ENCODE measurements at regions not wholly inside any gene's neighbourhood (a gene's known extent, or its start where the extent isn't known, plus 50 kb on each side); places are given as distances from the start of the nearest gene placed in this dataset.

DNA sequence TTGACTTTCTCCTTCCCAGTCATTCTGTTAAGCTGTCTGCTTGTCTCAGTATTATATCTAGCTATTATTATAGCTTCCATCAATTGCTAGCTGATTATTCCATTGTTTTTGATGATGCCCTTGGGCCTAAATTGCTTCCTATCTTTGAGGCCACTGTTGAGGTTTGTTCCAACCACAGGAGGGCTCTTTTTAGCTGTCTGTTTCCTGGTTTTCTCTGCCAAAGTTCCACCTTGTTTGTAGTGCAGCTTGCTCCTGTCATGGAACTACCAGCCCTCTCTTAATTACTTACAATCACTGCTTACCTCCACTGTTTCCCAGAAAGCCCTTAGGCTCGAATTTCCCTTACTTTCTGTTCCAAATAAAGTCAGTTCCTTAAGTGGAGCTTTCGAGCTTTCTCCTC, 118.7 kb upstream of the SEC61G start:
- Mint-ChIP-seq H3K4me1 (peaks cover 6% of the 10 kb centered on the region), H3K9me3 (peaks cover 2% of the 10 kb centered on the region), H3K27me3 (ENCODE audit: insufficient read depth, low read depth) (peaks cover 2% of the 10 kb centered on the region), H3K4me3 (no peak overlapping the region), H3K27ac (no peak overlapping the region), H3K36me3 (no peaks in the 10 kb centered on the region)
- DNase-seq (ENCODE audit: low spot score) = no peak
- no peaks in the 10 kb centered on the region for H3K4me1 ChIP-seq
- H4K20me1 ChIP-seq (ENCODE audit: low read depth) = no peaks in the 10 kb centered on the region
- H3K4me3 ChIP-seq = no peak overlapping the region
- H3K27me3 ChIP-seq = no peaks in the 10 kb centered on the region
- no peak overlapping the region for H3K9ac ChIP-seq
- no peaks in the 10 kb centered on the region for H3K79me2 ChIP-seq (ENCODE audit: low read depth)
- H3K9me3 ChIP-seq (ENCODE audit: low read depth) = no peaks in the 10 kb centered on the region
- no peak overlapping the region for H3K4me2 ChIP-seq
- no peaks in the 10 kb centered on the region for H3K36me3 ChIP-seq
- H3F3A ChIP-seq (ENCODE audit: low read depth) = no peaks in the 10 kb centered on the region
- TF ChIP-seq EZH2phosphoT487 (IDR thresholded peaks at IDR 0.05) (no peak), EZH2 (IDR thresholded peaks at IDR 0.05) (no peak)
- TF ChIP-seq, protein P1, sequence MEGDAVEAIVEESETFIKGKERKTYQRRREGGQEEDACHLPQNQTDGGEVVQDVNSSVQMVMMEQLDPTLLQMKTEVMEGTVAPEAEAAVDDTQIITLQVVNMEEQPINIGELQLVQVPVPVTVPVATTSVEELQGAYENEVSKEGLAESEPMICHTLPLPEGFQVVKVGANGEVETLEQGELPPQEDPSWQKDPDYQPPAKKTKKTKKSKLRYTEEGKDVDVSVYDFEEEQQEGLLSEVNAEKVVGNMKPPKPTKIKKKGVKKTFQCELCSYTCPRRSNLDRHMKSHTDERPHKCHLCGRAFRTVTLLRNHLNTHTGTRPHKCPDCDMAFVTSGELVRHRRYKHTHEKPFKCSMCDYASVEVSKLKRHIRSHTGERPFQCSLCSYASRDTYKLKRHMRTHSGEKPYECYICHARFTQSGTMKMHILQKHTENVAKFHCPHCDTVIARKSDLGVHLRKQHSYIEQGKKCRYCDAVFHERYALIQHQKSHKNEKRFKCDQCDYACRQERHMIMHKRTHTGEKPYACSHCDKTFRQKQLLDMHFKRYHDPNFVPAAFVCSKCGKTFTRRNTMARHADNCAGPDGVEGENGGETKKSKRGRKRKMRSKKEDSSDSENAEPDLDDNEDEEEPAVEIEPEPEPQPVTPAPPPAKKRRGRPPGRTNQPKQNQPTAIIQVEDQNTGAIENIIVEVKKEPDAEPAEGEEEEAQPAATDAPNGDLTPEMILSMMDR (IDR thresholded peaks at IDR 0.05) = no peak
- H2AFZ ChIP-seq (replicated peaks) = no peak overlapping the region
- H3K27ac ChIP-seq = no peak overlapping the region

DNA sequence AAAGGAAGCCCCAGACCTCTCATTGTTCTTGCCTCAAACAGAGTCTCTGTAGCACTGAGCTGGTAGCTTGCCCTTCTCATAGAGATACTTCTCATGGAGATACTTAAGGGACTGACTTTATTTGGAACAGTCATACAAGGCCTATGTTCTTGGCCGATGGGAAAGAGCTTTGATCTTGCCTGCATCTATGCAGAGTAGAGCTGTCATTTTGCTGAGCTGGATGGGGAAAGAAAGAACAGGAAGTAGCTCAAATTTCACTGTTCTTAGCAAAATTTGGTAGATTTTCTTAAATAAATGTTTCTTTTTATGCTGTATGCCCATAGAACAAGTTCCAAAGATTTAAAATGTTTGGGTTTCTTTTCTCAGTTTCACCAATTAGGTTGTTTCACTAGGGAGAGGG, 119.3 kb upstream of the SEC61G start:
- Histone ChIP-seq H3K4me3 (no peak overlapping the region), H3K9me3 (ENCODE audit: low read depth) (no peaks in the 10 kb centered on the region), H3K36me3 (no peaks in the 10 kb centered on the region), H4K20me1 (ENCODE audit: low read depth) (no peaks in the 10 kb centered on the region), H3K27me3 (no peaks in the 10 kb centered on the region), H3F3A (ENCODE audit: low read depth) (no peaks in the 10 kb centered on the region), H3K4me2 (no peak overlapping the region), H2AFZ (replicated peaks) (no peak overlapping the region), H3K4me1 (no peaks in the 10 kb centered on the region), H3K9ac (no peak overlapping the region), H3K27ac (no peak overlapping the region), H3K79me2 (ENCODE audit: low read depth) (no peaks in the 10 kb centered on the region)
- Mint-ChIP-seq H3K4me1 (peaks cover 6% of the 10 kb centered on the region), H3K9me3 (peaks cover 2% of the 10 kb centered on the region), H3K27ac (no peak overlapping the region), H3K4me3 (no peak overlapping the region), H3K36me3 (no peaks in the 10 kb centered on the region), H3K27me3 (ENCODE audit: insufficient read depth, low read depth) (peaks cover 2% of the 10 kb centered on the region)
- DNase-seq (ENCODE audit: low spot score) = no peak
- no peak for TF ChIP-seq EZH2 (IDR thresholded peaks at IDR 0.05)
- TF ChIP-seq EZH2phosphoT487 (IDR thresholded peaks at IDR 0.05) = no peak
- TF ChIP-seq, protein P1 (IDR thresholded peaks at IDR 0.05) = no peak

DNA sequence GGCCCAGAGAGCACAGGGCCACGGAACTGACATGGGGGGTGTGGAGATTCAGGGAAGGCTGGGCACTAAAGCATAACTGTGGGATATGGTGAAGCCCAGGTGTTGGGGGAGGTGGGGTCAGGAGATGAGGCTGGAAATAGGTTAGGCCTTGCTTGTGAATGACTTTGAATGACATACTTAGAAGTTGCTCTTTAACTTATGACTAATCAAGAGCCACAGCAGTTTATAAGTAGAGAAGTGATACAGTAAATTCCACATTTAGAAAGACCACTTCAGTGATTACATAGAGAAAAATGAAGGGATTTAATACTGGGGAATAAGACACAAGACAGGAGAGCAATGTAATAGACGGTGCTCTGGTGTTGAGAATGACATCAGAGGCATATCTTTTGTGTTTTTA, 120.8 kb upstream of the SEC61G start:
- peaks cover 2% of the 10 kb centered on the region for H3K27me3 Mint-ChIP-seq (ENCODE audit: insufficient read depth, low read depth)

More for the DNA sequence above, 120.8 kb upstream of the SEC61G start:
- Histone ChIP-seq H3K4me2 (no peak overlapping the region), H3K9ac (no peak overlapping the region), H3K79me2 (ENCODE audit: low read depth) (no peaks in the 10 kb centered on the region), H3K9me3 (ENCODE audit: low read depth) (no peaks in the 10 kb centered on the region), H3K4me1 (no peaks in the 10 kb centered on the region), H3K27ac (no peak overlapping the region), H3K27me3 (no peaks in the 10 kb centered on the region), H3K36me3 (no peaks in the 10 kb centered on the region), H2AFZ (replicated peaks) (no peak overlapping the region), H4K20me1 (ENCODE audit: low read depth) (no peaks in the 10 kb centered on the region), H3F3A (ENCODE audit: low read depth) (no peaks in the 10 kb centered on the region), H3K4me3 (no peak overlapping the region)
- H3K9me3 Mint-ChIP-seq = peaks cover 2% of the 10 kb centered on the region
- no peak overlapping the region for H3K4me3 Mint-ChIP-seq
- peaks cover 6% of the 10 kb centered on the region for H3K4me1 Mint-ChIP-seq
- TF ChIP-seq EZH2phosphoT487 (IDR thresholded peaks at IDR 0.05) (no peak), EZH2 (IDR thresholded peaks at IDR 0.05) (no peak)
- TF ChIP-seq, protein P1 (IDR thresholded peaks at IDR 0.05) = no peak
- no peak for DNase-seq (ENCODE audit: low spot score)
- no peaks in the 10 kb centered on the region for H3K36me3 Mint-ChIP-seq
- no peak overlapping the region for H3K27ac Mint-ChIP-seq

Measured in neural progenitor cell (in vitro differentiated cells).